RPMI7951 (cell line): ENCODE measurements at regions not wholly inside any gene's neighbourhood (a gene's known extent, or its start where the extent isn't known, plus 50 kb on each side); places are given as distances from the start of the nearest gene placed in this dataset.

Source experiments
- DNase-seq: peaks from one replicate; pipeline ENCODE4 v3.0.0-alpha.2; 2012; ENCODE audit warnings: low read depth

- DNase-seq, result no peak
These were observed 67.5 kb upstream of the IGFBP3 start for GRCh38 chr7:45988405-45989057.

- no peak for DNase-seq
These were observed 66.6 kb upstream of the IGFBP3 start for GRCh38 chr7:45987521-45988290.

GRCh38 chr7:45986355-45987298 lies 65.6 kb upstream of the IGFBP3 start:
- no peak for DNase-seq

- DNase-seq, result peak; percentile 52
These were observed 64.8 kb upstream of the IGFBP3 start for GRCh38 chr7:45985902-45986301.

GRCh38 chr7:45984386-45985295 lies 63.6 kb upstream of the IGFBP3 start:
- DNase-seq, result no peak

- no peak for DNase-seq
These were observed 62.7 kb upstream of the IGFBP3 start for GRCh38 chr7:45983720-45984255.

- DNase-seq, result no peak
These were observed 62.0 kb upstream of the IGFBP3 start for GRCh38 chr7:45982907-45983719.

GRCh38 chr7:45982132-45982531 lies 61.1 kb upstream of the IGFBP3 start:
- no peak for DNase-seq

- no peak for DNase-seq
These were observed 59.9 kb upstream of the IGFBP3 start for GRCh38 chr7:45980973-45981372.

- DNase-seq, result no peak
These were observed 59.3 kb upstream of the IGFBP3 start for GRCh38 chr7:45980181-45980905.

GRCh38 chr7:45979275-45980180 lies 58.5 kb upstream of the IGFBP3 start:
- no peak for DNase-seq

GRCh38 chr7:45978731-45979211 lies 57.7 kb upstream of the IGFBP3 start:
- no peak for DNase-seq

- peak; percentile 98 for DNase-seq
These were observed 57.1 kb upstream of the IGFBP3 start for GRCh38 chr7:45978010-45978681.

- DNase-seq, result no peak
These were observed 56.2 kb upstream of the IGFBP3 start for GRCh38 chr7:45977256-45977780.

GRCh38 chr7:45976485-45976856 lies 55.4 kb upstream of the IGFBP3 start:
- DNase-seq, result no peak

GRCh38 chr7:45975847-45976484 lies 54.9 kb upstream of the IGFBP3 start:
- DNase-seq, result no peak

GRCh38 chr7:45975367-45975766 lies 54.3 kb upstream of the IGFBP3 start:
- peak; percentile 35 for DNase-seq
